ENCODE measurements at regions not wholly inside any gene's neighbourhood (a gene's known extent, or its start where the extent isn't known, plus 50 kb on each side); places are given as distances from the start of the nearest gene placed in this dataset.

DNA sequence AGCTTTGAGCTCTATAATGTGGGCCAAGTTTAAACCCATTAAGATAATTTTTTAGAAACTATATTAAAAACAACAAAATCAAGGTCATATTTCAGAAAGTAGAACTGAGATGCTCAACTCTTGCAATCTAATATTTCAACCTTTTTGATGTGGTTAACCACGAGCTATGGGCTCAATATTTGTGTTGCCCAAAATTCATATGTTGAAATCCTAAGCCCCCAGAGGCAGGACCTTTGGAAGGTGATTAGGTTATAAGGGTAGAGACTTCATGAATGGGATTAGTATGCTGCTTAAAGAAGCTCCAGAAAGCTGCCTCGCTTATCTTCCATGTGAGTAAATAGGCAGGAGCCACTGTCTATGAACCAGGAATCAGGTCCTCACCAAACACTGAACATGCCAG, 284.4 kb downstream of the CRPPA start (continued):
- TF ChIP-seq, protein P1, sequence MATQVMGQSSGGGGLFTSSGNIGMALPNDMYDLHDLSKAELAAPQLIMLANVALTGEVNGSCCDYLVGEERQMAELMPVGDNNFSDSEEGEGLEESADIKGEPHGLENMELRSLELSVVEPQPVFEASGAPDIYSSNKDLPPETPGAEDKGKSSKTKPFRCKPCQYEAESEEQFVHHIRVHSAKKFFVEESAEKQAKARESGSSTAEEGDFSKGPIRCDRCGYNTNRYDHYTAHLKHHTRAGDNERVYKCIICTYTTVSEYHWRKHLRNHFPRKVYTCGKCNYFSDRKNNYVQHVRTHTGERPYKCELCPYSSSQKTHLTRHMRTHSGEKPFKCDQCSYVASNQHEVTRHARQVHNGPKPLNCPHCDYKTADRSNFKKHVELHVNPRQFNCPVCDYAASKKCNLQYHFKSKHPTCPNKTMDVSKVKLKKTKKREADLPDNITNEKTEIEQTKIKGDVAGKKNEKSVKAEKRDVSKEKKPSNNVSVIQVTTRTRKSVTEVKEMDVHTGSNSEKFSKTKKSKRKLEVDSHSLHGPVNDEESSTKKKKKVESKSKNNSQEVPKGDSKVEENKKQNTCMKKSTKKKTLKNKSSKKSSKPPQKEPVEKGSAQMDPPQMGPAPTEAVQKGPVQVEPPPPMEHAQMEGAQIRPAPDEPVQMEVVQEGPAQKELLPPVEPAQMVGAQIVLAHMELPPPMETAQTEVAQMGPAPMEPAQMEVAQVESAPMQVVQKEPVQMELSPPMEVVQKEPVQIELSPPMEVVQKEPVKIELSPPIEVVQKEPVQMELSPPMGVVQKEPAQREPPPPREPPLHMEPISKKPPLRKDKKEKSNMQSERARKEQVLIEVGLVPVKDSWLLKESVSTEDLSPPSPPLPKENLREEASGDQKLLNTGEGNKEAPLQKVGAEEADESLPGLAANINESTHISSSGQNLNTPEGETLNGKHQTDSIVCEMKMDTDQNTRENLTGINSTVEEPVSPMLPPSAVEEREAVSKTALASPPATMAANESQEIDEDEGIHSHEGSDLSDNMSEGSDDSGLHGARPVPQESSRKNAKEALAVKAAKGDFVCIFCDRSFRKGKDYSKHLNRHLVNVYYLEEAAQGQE (IDR thresholded peaks at IDR 0.05) = no peak
- TF ChIP-seq RXRA (IDR thresholded peaks at IDR 0.05) (no peak), JUND (IDR thresholded peaks at IDR 0.05) (no peak), TAF1 (conservative IDR thresholded peaks at IDR 0.05) (no peak), RAD21 (IDR thresholded peaks at IDR 0.05) (no peak)

GRCh38 chr7:16135658-16136057, 285.7 kb downstream of the CRPPA start:
- H3K27ac ChIP-seq (ENCODE audit: low read depth in 1 of 2, low read length in 2 of 2) = no peak overlapping the region
- H3K4me3 ChIP-seq (ENCODE audit: low read depth in 1 of 3, low read length in 3 of 3) = no peak overlapping the region
- no peak for DNase-seq (ENCODE audit: low spot score)
- no peak overlapping the region for H3K9ac ChIP-seq (ENCODE audit: low read depth in 1 of 2, low read length in 2 of 2)
- TF ChIP-seq, protein P2, sequence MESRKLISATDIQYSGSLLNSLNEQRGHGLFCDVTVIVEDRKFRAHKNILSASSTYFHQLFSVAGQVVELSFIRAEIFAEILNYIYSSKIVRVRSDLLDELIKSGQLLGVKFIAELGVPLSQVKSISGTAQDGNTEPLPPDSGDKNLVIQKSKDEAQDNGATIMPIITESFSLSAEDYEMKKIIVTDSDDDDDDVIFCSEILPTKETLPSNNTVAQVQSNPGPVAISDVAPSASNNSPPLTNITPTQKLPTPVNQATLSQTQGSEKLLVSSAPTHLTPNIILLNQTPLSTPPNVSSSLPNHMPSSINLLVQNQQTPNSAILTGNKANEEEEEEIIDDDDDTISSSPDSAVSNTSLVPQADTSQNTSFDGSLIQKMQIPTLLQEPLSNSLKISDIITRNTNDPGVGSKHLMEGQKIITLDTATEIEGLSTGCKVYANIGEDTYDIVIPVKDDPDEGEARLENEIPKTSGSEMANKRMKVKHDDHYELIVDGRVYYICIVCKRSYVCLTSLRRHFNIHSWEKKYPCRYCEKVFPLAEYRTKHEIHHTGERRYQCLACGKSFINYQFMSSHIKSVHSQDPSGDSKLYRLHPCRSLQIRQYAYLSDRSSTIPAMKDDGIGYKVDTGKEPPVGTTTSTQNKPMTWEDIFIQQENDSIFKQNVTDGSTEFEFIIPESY (IDR thresholded peaks at IDR 0.05) = no peak
- TF ChIP-seq, protein P3, sequence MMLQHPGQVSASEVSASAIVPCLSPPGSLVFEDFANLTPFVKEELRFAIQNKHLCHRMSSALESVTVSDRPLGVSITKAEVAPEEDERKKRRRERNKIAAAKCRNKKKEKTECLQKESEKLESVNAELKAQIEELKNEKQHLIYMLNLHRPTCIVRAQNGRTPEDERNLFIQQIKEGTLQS (IDR thresholded peaks at IDR 0.05) = no peak
- TF ChIP-seq CTCF (IDR thresholded peaks at IDR 0.05; ENCODE audit: low read depth, low read length, missing input control) = no peak
- TF ChIP-seq HNF4A (conservative IDR thresholded peaks at IDR 0.05) = no peak
- no peak for TF ChIP-seq FOXA1 (IDR thresholded peaks at IDR 0.05)
- TF ChIP-seq YY1 (IDR thresholded peaks at IDR 0.05) = no peak
- no peak for TF ChIP-seq TAF1 (conservative IDR thresholded peaks at IDR 0.05)
- no peak for TF ChIP-seq NR2F2 (IDR thresholded peaks at IDR 0.05)
- no peaks in the 10 kb centered on the region for H3K9me3 ChIP-seq (ENCODE audit: control insufficient read depth in 4 of 4, low read length in 3 of 4)
- H3K36me3 ChIP-seq (ENCODE audit: control insufficient read depth in 4 of 4, insufficient read depth in 3 of 4, low read depth in 1 of 4, low read length in 3 of 4) = no peaks in the 10 kb centered on the region
- no peaks in the 10 kb centered on the region for H3K4me1 ChIP-seq (ENCODE audit: control insufficient read depth in 4 of 4, insufficient read depth in 4 of 4, low read length in 3 of 4)
- H3K27me3 ChIP-seq (ENCODE audit: control insufficient read depth in 4 of 4, insufficient read depth in 4 of 4, low read length in 3 of 4) = no peaks in the 10 kb centered on the region

All from liver (tissue), 7 donors.